Keratinocyte (primary cell): ENCODE measurements at regions not wholly inside any gene's neighbourhood (a gene's known extent, or its start where the extent isn't known, plus 50 kb on each side); places are given as distances from the start of the nearest gene placed in this dataset.

ENCODE experiments used
- DNase-seq: peaks from one replicate; pipeline ENCODE4 v3.0.0-alpha.2; 2011; ENCODE audit warnings: low read depth, missing footprints, low spot score
- FAIRE-seq: peaks from 2 replicates; lab custom pipeline; 2011; peaks lifted over from hg19 to GRCh38; lab: Jason Lieb, UNC
- H2AFZ ChIP-seq: 2 replicates; pipeline ENCODE4 v1.6.0; 2012; ENCODE audit warnings: low read length, control low read depth, inconsistent platforms; ENCODE audit not compliant: control insufficient read depth
- H3K27ac ChIP-seq: 2 replicates; pipeline ENCODE4 v1.5.1; 2011; ENCODE audit warnings: low read length; ENCODE audit not compliant: control insufficient read depth, insufficient read depth
- H3K27me3 ChIP-seq: 3 replicates; pipeline ENCODE4 v1.6.0; 2011; ENCODE audit warnings: low read length; ENCODE audit not compliant: control insufficient read depth, insufficient read depth; ENCODE audit errors: extremely low read depth
- H3K36me3 ChIP-seq, 2 experiments: 2 replicates in 1 of 2; 3 replicates in 1 of 2; pipeline ENCODE4 v1.5.1; 2011; ENCODE audit warnings: low read length in 2 of 2, mild to moderate bottlenecking in 1 of 2; ENCODE audit not compliant: control insufficient read depth in 2 of 2, insufficient read depth in 2 of 2; ENCODE audit errors: extremely low read depth in 1 of 2
- H3K4me1 ChIP-seq: 3 replicates; pipeline ENCODE4 v1.5.1; 2011; ENCODE audit warnings: low read length; ENCODE audit not compliant: control insufficient read depth, insufficient read depth; ENCODE audit errors: extremely low read depth
- H3K4me2 ChIP-seq: 3 replicates; pipeline ENCODE4 v1.6.0; 2011; ENCODE audit warnings: low read depth, low read length; ENCODE audit not compliant: control insufficient read depth, insufficient read depth; ENCODE audit errors: extremely low read depth
- H3K4me3 ChIP-seq, 3 experiments: fragments of 200-600 bp in 1 of 3; sonication (generic) in 1 of 3; 2 replicates in 2 of 3; 3 replicates in 1 of 3; pipeline ENCODE4 v1.5.1; 2011 to 2016; ENCODE audit warnings: low read length in 3 of 3, mild to moderate bottlenecking in 3 of 3, control low read depth in 2 of 3, inconsistent platforms in 1 of 3, low read depth in 1 of 3, mixed read lengths in 1 of 3, mixed run types in 1 of 3, moderate library complexity in 1 of 3; ENCODE audit not compliant: control insufficient read depth in 2 of 3, insufficient read depth in 2 of 3; ENCODE audit errors: extremely low read depth in 1 of 3
- H3K79me2 ChIP-seq: 2 replicates; pipeline ENCODE4 v1.6.0; 2012; ENCODE audit warnings: low read length; ENCODE audit not compliant: control insufficient read depth, insufficient read depth
- H3K9ac ChIP-seq: 3 replicates; pipeline ENCODE4 v1.6.0; 2011; ENCODE audit warnings: low read length; ENCODE audit not compliant: control insufficient read depth, insufficient read depth; ENCODE audit errors: extremely low read depth
- H3K9me1 ChIP-seq: 3 replicates; pipeline ENCODE4 v1.6.0; 2011; ENCODE audit warnings: low read length; ENCODE audit not compliant: control insufficient read depth, insufficient read depth; ENCODE audit errors: extremely low read depth
- H3K9me3 ChIP-seq: 2 replicates; pipeline ENCODE4 v1.5.1; 2012; ENCODE audit warnings: low read depth, low read length; ENCODE audit not compliant: control insufficient read depth
- H4K20me1 ChIP-seq: 3 replicates; pipeline ENCODE4 v1.6.0; 2011; ENCODE audit warnings: low read length; ENCODE audit not compliant: control insufficient read depth, insufficient read depth; ENCODE audit errors: extremely low read depth
- EZH2 ChIP-seq: IDR thresholded peaks from one replicate; pipeline ENCODE4 v1.6.1; 2012; ENCODE audit warnings: inconsistent platforms, mild to moderate bottlenecking, low read length, moderate library complexity
- dilution Hi-C: fragments of 300-500 bp; cut with MboI; formaldehyde crosslinking; loops from one replicate; pipeline ENCODE4 v1.7.0; 2020; ENCODE audit warnings: low sequenced_read_pairs; ENCODE audit not compliant: extremely low pct_ligation_motif_present
- TF ChIP-seq, protein P1 (sequence below), 3 experiments: IDR thresholded peaks in 1 of 3; conservative IDR thresholded peaks in 1 of 3; optimal IDR thresholded peaks in 1 of 3; 2 replicates in 2 of 3; 3 replicates in 1 of 3; pipeline versions ENCODE3 to v1.5.1; 2011; ENCODE audit warnings: low read length in 3 of 3, mild to moderate bottlenecking in 3 of 3, moderate library complexity in 2 of 3, control low read depth in 1 of 3, inconsistent platforms in 1 of 3; ENCODE audit not compliant: insufficient read depth in 2 of 3; ENCODE audit errors: extremely low read depth in 1 of 3

GRCh38 chr6:10000551-10000950, 414.3 kb downstream of the TFAP2A start:
- Histone ChIP-seq H3K9me3 (no peaks in the 10 kb centered on the region), H3K27me3 (no peaks in the 10 kb centered on the region)
- dilution Hi-C loops, result no loop called here

DNA sequence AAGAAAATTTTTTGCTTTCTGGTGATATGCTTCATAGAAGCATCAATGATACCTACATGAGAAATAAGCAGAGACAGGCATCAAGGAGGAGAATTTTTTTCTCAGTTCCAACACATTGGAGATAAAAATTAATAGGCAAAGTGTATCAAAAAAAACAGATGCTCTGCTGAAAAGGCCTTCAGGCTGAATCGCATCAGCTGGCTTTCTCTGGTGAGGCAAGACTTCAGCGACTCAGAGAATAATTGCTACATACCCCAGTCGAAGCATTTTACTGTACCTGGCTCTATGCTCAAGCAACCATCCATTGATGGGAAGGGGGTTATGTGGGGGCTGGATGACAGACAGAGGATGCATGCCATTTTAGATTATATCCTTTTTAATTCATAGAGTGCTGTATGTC, 415.1 kb downstream of the TFAP2A start:
- no peaks in the 10 kb centered on the region for H3K4me1 ChIP-seq
- H3K27ac ChIP-seq, result no peak overlapping the region
- H3K9me3 ChIP-seq, result no peaks in the 10 kb centered on the region
- no peak overlapping the region for H3K4me2 ChIP-seq
- no peaks in the 10 kb centered on the region for H3K9me1 ChIP-seq
- DNase-seq, result no peak
- no peaks in the 10 kb centered on the region for H3K36me3 ChIP-seq
- no peak for FAIRE-seq
- no peak overlapping the region for H3K9ac ChIP-seq
- no peaks in the 10 kb centered on the region for H4K20me1 ChIP-seq
- no peaks in the 10 kb centered on the region for H3K79me2 ChIP-seq
- H3K4me3 ChIP-seq, result no peak overlapping the region
- no peaks in the 10 kb centered on the region for H3K27me3 ChIP-seq
- TF ChIP-seq, protein P1, sequence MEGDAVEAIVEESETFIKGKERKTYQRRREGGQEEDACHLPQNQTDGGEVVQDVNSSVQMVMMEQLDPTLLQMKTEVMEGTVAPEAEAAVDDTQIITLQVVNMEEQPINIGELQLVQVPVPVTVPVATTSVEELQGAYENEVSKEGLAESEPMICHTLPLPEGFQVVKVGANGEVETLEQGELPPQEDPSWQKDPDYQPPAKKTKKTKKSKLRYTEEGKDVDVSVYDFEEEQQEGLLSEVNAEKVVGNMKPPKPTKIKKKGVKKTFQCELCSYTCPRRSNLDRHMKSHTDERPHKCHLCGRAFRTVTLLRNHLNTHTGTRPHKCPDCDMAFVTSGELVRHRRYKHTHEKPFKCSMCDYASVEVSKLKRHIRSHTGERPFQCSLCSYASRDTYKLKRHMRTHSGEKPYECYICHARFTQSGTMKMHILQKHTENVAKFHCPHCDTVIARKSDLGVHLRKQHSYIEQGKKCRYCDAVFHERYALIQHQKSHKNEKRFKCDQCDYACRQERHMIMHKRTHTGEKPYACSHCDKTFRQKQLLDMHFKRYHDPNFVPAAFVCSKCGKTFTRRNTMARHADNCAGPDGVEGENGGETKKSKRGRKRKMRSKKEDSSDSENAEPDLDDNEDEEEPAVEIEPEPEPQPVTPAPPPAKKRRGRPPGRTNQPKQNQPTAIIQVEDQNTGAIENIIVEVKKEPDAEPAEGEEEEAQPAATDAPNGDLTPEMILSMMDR (optimal IDR thresholded peaks at IDR 0.05 in 1 of 3, IDR thresholded peaks at IDR 0.05 in 1 of 3, conservative IDR thresholded peaks at IDR 0.05 in 1 of 3; ENCODE audit: extremely low read depth in 1 of 3, insufficient read depth in 2 of 3, low read length in 3 of 3), result no peak
- TF ChIP-seq EZH2, result no peak
- H2AFZ ChIP-seq, result no peak overlapping the region
- dilution Hi-C loops, result no loop called here

More at GRCh38 chr6:10000551-10000950, 414.3 kb downstream of the TFAP2A start:
- Histone ChIP-seq H3K79me2 (no peaks in the 10 kb centered on the region), H3K4me3 (no peak overlapping the region), H3K27ac (no peak overlapping the region), H4K20me1 (no peaks in the 10 kb centered on the region), H2AFZ (no peak overlapping the region), H3K9me1 (no peaks in the 10 kb centered on the region), H3K9ac (no peak overlapping the region), H3K36me3 (no peaks in the 10 kb centered on the region), H3K4me1 (no peaks in the 10 kb centered on the region), H3K4me2 (no peak overlapping the region)
- TF ChIP-seq EZH2, result no peak
- TF ChIP-seq, protein P1 (optimal IDR thresholded peaks at IDR 0.05 in 1 of 3, IDR thresholded peaks at IDR 0.05 in 1 of 3, conservative IDR thresholded peaks at IDR 0.05 in 1 of 3; ENCODE audit: extremely low read depth in 1 of 3, insufficient read depth in 2 of 3, low read length in 3 of 3), result no peak
- peak; percentile 34 for FAIRE-seq
- DNase-seq, result no peak
